Fibroblast of villous mesenchyme (primary cell): ENCODE measurements at regions not wholly inside any gene's neighbourhood (a gene's known extent, or its start where the extent isn't known, plus 50 kb on each side); places are given as distances from the start of the nearest gene placed in this dataset.

Experiments
- DNase-seq: peaks from one replicate; pipeline ENCODE4 v3.0.0-alpha.2; 2010; ENCODE audit warnings: low read depth
- H3K4me3 ChIP-seq: 2 replicates; pipeline ENCODE4 v1.5.1; 2011; ENCODE audit warnings: low read depth, mild to moderate bottlenecking, low read length
- TF ChIP-seq, protein P1 (sequence below): IDR thresholded peaks from 2 replicates; pipeline ENCODE4 v1.5.1; 2012; ENCODE audit warnings: low read depth, mild to moderate bottlenecking, low read length; ENCODE audit not compliant: insufficient read depth

DNA sequence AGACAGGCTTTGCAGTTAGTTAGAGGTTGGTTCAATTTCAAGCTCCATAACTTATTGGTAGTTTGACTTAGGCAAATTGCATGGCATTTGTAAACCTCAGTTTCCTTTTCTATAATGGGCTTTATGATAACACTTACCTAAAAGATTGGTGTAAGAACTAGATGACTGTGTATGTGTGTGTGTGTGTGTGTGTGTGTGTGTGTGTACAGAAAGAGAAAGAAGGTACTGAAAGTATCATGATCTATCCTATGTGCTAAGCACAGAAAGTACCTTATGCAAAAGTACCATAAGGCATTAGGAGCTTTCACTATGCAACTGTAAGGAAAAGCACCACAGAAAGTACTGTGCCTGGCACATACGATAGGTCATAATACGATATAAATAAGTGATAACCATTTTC is 304.3 kb upstream of the KITLG start:
- TF ChIP-seq, protein P1, sequence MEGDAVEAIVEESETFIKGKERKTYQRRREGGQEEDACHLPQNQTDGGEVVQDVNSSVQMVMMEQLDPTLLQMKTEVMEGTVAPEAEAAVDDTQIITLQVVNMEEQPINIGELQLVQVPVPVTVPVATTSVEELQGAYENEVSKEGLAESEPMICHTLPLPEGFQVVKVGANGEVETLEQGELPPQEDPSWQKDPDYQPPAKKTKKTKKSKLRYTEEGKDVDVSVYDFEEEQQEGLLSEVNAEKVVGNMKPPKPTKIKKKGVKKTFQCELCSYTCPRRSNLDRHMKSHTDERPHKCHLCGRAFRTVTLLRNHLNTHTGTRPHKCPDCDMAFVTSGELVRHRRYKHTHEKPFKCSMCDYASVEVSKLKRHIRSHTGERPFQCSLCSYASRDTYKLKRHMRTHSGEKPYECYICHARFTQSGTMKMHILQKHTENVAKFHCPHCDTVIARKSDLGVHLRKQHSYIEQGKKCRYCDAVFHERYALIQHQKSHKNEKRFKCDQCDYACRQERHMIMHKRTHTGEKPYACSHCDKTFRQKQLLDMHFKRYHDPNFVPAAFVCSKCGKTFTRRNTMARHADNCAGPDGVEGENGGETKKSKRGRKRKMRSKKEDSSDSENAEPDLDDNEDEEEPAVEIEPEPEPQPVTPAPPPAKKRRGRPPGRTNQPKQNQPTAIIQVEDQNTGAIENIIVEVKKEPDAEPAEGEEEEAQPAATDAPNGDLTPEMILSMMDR: no peak
- H3K4me3 ChIP-seq: no peak overlapping the region
- DNase-seq: no peak

DNA sequence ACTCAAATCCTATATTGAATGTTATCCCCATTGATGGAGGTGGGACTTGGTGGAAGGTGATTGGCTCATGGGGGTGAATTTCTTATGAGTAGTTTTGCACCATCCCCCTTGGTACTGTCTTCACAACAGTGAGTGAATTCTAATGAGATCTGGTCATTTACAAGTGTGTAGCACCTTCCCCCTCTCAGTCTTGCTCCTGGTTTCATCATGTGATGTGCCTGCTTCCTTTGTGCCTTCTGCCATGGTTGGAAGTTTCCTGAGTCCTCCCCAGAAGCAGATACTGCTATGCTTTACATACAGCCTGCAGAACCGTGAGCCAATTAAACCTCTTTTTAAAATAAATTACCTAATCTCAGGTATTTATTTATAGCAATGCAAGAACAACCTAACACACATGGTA is 302.4 kb upstream of the KITLG start:
- no peak overlapping the region for H3K4me3 ChIP-seq
- DNase-seq: no peak
- TF ChIP-seq, protein P1: no peak

DNA sequence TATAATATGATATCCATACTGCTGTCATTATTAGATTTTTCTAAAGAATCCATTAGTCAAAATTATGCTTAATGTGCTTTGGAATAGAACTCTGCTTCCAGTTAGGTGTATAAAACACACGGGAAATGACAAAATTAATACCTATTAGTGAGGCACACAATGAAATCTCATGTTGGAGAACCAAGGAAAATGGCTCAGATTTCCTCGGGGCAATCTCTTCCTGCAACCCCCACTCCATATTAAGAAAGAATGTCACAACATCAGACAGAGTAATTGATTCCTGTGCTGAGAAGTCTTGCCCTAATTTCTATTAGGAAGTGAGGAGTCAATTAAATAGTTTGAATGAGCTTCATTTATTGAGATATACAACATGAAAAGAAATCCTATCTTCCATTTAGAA is 299.8 kb upstream of the KITLG start:
- H3K4me3 ChIP-seq: no peak overlapping the region
- no peak for DNase-seq
- TF ChIP-seq, protein P1: no peak

DNA sequence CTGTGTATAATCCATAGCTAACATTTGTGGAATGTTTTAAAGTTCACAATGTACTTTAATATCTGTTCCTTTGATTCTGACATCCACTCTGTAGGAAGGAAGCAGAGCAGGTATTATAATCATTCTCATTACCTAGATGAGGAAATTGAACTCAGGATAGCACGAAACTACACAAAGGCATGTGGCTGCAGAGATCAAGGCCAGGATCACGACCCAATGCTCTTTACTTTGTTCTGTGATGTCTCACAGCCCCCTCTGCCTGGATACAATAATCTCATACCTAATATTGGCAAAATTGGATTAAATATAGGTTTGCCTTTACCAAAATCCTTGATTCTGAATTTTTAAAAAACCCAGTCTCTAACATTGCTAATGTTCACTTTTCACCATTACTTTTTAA is 298.0 kb upstream of the KITLG start:
- no peak for DNase-seq
- TF ChIP-seq, protein P1: no peak
- H3K4me3 ChIP-seq: no peak overlapping the region

DNA sequence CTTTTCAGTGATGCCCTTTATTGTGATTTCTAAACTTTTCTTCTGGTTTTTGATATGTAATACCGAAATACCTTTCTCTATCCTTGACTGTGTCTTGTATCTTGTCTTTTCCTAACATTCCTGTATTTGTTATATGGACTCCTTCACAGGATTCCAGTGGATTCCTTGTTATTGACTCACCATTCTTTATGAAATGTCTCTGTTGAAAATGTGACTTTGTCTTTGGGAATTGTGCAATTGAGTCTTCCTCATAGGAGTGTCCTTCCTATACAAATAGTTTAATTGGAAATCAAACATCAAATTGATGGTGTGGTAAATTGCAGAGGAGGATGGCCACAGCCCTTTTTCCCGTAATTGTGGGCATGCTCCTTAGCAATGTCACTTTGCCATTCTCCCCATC is 296.6 kb upstream of the KITLG start:
- DNase-seq: peak; percentile 13
- H3K4me3 ChIP-seq: no peak overlapping the region
- TF ChIP-seq, protein P1: no peak

DNA sequence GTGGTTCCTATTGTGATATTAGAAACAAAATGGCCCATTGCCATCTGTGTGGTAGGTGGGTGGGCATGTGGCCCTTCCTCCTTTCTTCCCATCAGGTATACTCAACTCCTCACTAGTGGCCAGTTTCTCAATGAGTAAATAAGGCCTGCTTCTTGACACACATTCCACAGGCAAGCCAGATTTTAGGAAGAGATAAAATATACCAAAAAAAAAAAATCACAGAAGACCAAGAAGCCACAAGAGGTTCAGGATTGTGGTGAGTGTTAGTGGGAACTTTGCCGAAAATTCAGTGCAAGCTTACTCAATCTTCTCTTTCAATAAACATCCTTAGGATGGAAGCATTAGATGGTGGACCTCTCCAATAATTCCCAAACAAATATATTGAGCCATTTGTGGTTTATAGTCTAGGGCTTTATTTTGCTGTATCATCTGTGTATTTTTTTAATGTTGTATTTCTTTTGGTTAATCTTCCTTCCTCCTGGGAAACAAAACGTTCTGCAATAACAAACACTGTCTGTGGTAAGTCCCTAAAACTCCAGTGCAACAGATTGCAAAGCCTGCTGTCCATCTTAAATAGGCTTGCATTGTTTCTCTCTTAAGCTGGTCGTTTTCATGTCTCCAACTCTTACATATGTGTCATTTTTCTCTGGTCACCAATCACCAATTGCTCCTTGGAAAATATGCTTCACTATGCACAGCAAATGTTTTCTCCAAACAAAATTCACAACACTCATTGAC is 289.9 kb upstream of the KITLG start:
- TF ChIP-seq, protein P1: no peak
- H3K4me3 ChIP-seq: no peak overlapping the region
- DNase-seq: peak; percentile 65

DNA sequence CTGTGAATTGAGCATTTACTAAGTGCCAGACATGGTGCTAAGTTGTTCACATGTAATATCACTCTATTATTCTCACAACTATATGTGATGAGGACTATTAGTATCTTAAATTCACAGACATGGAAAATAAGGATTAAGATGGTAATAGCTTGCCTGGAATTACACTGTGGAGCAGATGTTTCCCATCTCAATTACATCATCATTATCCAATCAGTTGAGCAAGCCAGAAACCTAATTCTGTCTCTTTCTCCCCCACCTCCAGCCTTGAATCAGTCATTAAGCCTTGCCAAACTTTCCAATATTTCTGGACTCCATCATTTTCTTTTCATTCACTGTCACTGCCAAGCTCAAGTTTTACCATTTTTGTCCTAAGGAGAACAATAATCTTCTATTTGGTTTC is 287.8 kb upstream of the KITLG start:
- no peak for DNase-seq
- no peak overlapping the region for H3K4me3 ChIP-seq
- TF ChIP-seq, protein P1: no peak
